ENCODE measurements at regions not wholly inside any gene's neighbourhood (a gene's known extent, or its start where the extent isn't known, plus 50 kb on each side); places are given as distances from the start of the nearest gene placed in this dataset.

DNA sequence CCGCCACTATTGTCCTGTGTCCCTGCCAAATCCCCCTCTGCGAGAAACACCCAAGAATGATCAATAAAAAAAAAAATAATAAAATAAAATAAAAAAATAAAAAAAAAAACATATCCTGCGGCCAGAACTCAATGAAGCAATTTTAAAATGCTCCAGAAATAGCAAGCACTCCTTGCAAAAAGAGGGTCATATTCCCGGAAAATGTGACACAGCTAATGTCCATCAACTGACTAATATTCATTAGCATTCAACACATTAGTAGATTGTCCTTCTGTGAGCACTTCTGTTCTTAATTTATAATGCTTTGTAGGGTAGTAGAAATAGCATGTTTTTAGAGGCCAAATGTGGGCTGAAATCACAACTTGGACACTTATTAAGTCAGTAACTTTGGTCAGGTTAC is 252.3 kb upstream of the SESN3 start:
- BruUV-seq (replicated peaks), result no TSS peak
- Histone ChIP-seq H3K27me3 (ENCODE audit: insufficient read depth, low read length) (peaks cover 15% of the 10 kb centered on the region; the same call in 1 of the 2 replicates), H3K4me2 (ENCODE audit: low read length) (no peak overlapping the region), H3K4me1 (ENCODE audit: control insufficient read depth in 1 of 2, insufficient read depth in 2 of 2, low read length in 2 of 2) (no peaks in the 10 kb centered on the region), H2AFZ (ENCODE audit: low read depth, low read length, poor library complexity, severe bottlenecking) (no peak overlapping the region), H3K36me3 (ENCODE audit: control insufficient read depth in 1 of 2, insufficient read depth in 2 of 2, low read length in 2 of 2) (no peaks in the 10 kb centered on the region), H3K27ac (ENCODE audit: low read depth, low read length) (no peak overlapping the region), H3K79me2 (ENCODE audit: insufficient read depth, low read length) (no peaks in the 10 kb centered on the region), H3K9me3 (ENCODE audit: control insufficient read depth in 1 of 2, insufficient read depth in 1 of 2, low read depth in 1 of 2, low read length in 2 of 2) (no peaks in the 10 kb centered on the region), H4K20me1 (ENCODE audit: insufficient read depth) (no peaks in the 10 kb centered on the region), H3K4me3 (replicated peaks in 1 of 2; ENCODE audit: low read depth in 1 of 2, low read length in 2 of 2) (no peak overlapping the region), H3K9ac (ENCODE audit: low read length) (no peak overlapping the region), H3K9me2 (ENCODE audit: insufficient read depth) (no peaks in the 10 kb centered on the region; the same call in 1 of the 2 replicates)
- RAD21 ChIA-PET (ENCODE audit: low non-redundant PET in 1 of 2, low total read pairs in 2 of 2, uncharacterized antibody in 2 of 2, unreplicated experiment in 2 of 2), result no interaction called here
- ATAC-seq, result no peak
- DNase-seq (ENCODE audit: low read depth, low spot score), result no peak
- CTCF ChIA-PET, result no interaction called here
- POLR2A ChIA-PET, result no interaction called here
- TF ChIP-seq, protein P1, sequence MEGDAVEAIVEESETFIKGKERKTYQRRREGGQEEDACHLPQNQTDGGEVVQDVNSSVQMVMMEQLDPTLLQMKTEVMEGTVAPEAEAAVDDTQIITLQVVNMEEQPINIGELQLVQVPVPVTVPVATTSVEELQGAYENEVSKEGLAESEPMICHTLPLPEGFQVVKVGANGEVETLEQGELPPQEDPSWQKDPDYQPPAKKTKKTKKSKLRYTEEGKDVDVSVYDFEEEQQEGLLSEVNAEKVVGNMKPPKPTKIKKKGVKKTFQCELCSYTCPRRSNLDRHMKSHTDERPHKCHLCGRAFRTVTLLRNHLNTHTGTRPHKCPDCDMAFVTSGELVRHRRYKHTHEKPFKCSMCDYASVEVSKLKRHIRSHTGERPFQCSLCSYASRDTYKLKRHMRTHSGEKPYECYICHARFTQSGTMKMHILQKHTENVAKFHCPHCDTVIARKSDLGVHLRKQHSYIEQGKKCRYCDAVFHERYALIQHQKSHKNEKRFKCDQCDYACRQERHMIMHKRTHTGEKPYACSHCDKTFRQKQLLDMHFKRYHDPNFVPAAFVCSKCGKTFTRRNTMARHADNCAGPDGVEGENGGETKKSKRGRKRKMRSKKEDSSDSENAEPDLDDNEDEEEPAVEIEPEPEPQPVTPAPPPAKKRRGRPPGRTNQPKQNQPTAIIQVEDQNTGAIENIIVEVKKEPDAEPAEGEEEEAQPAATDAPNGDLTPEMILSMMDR (IDR thresholded peaks at IDR 0.05 in 2 of 3, conservative IDR thresholded peaks at IDR 0.05 in 1 of 3; ENCODE audit: borderline replicate concordance in 1 of 3, insufficient read depth in 1 of 3, low read depth in 2 of 3, low read length in 2 of 3), result no peak
- TF ChIP-seq EZH2 (IDR thresholded peaks at IDR 0.05) (no peak), TCF7L2 (IDR thresholded peaks at IDR 0.05; ENCODE audit: borderline replicate concordance, extremely low read depth, insufficient read depth, insufficient read length) (no peak), EGR1 (IDR thresholded peaks at IDR 0.05; ENCODE audit: low read depth) (no peak), YY1 (IDR thresholded peaks at IDR 0.05; ENCODE audit: extremely low read depth, insufficient replicate concordance, low read depth, low read length) (no peak)
- intact Hi-C loops (cut with micrococcal nuclease), result no loop called here

DNA sequence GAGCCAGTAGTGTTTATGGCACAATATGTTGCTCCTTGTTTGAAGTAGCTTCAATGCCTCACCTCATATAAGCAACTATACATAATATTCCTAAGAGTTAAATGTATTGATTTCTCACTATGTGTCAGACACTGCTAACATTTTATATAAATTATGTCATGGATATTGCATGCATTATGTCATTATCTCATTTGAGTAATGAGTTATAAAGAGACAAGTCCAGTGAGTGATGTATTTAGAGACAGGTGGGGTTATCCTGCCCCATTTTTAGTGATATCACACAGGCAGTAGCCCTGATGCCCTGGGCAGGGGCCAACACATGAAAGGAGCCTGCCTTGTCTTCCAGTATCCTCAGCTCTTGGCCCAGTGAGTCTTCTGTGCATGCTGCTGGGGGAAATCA is 247.0 kb upstream of the SESN3 start:
- POLR2A ChIA-PET, result no interaction called here
- RAD21 ChIA-PET (ENCODE audit: low non-redundant PET in 1 of 2, low total read pairs in 2 of 2, uncharacterized antibody in 2 of 2, unreplicated experiment in 2 of 2), result no interaction called here
- Histone ChIP-seq H3K27me3 (ENCODE audit: insufficient read depth, low read length) (no peaks in the 10 kb centered on the region), H3K9ac (ENCODE audit: low read length) (no peak overlapping the region), H2AFZ (ENCODE audit: low read depth, low read length, poor library complexity, severe bottlenecking) (no peak overlapping the region), H3K4me2 (ENCODE audit: low read length) (no peak overlapping the region), H3K9me3 (ENCODE audit: control insufficient read depth in 1 of 2, insufficient read depth in 1 of 2, low read depth in 1 of 2, low read length in 2 of 2) (no peaks in the 10 kb centered on the region), H3K79me2 (ENCODE audit: insufficient read depth, low read length) (no peaks in the 10 kb centered on the region), H3K36me3 (ENCODE audit: control insufficient read depth in 1 of 2, insufficient read depth in 2 of 2, low read length in 2 of 2) (no peaks in the 10 kb centered on the region), H3K27ac (ENCODE audit: low read depth, low read length) (no peak overlapping the region), H3K4me3 (replicated peaks in 1 of 2; ENCODE audit: low read depth in 1 of 2, low read length in 2 of 2) (no peak overlapping the region), H4K20me1 (ENCODE audit: insufficient read depth) (no peaks in the 10 kb centered on the region), H3K4me1 (ENCODE audit: control insufficient read depth in 1 of 2, insufficient read depth in 2 of 2, low read length in 2 of 2) (no peaks in the 10 kb centered on the region), H3K9me2 (ENCODE audit: insufficient read depth) (no peaks in the 10 kb centered on the region; the same call in 1 of the 2 replicates)
- DNase-seq (ENCODE audit: low read depth, low spot score) (no peak), ATAC-seq (no peak)
- no peak for TF ChIP-seq SRF (IDR thresholded peaks at IDR 0.05; ENCODE audit: low read depth)
- TF ChIP-seq, protein P2, sequence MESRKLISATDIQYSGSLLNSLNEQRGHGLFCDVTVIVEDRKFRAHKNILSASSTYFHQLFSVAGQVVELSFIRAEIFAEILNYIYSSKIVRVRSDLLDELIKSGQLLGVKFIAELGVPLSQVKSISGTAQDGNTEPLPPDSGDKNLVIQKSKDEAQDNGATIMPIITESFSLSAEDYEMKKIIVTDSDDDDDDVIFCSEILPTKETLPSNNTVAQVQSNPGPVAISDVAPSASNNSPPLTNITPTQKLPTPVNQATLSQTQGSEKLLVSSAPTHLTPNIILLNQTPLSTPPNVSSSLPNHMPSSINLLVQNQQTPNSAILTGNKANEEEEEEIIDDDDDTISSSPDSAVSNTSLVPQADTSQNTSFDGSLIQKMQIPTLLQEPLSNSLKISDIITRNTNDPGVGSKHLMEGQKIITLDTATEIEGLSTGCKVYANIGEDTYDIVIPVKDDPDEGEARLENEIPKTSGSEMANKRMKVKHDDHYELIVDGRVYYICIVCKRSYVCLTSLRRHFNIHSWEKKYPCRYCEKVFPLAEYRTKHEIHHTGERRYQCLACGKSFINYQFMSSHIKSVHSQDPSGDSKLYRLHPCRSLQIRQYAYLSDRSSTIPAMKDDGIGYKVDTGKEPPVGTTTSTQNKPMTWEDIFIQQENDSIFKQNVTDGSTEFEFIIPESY (IDR thresholded peaks at IDR 0.05; ENCODE audit: extremely low read depth, insufficient replicate concordance, low read length), result no peak
- BruUV-seq (replicated peaks), result no TSS peak
- CTCF ChIA-PET, result no interaction called here
- intact Hi-C loops (cut with micrococcal nuclease), result no loop called here

Measured in HCT116 (cell line).